IPS DF 4.7 (cell line): ENCODE measurements at regions not wholly inside any gene's neighbourhood (a gene's known extent, or its start where the extent isn't known, plus 50 kb on each side); places are given as distances from the start of the nearest gene placed in this dataset.
"Not testable (repeated sequence)": the region's sequence is repeated elsewhere in the genome, so short reads cannot be mapped to it uniquely, and the experiment has no call there.

Source experiments
- DNase-seq: peaks from one replicate; pipeline ENCODE4 v3.0.0-alpha.2; 2013; ENCODE audit warnings: low spot score; ENCODE audit errors: extremely low read depth

DNA sequence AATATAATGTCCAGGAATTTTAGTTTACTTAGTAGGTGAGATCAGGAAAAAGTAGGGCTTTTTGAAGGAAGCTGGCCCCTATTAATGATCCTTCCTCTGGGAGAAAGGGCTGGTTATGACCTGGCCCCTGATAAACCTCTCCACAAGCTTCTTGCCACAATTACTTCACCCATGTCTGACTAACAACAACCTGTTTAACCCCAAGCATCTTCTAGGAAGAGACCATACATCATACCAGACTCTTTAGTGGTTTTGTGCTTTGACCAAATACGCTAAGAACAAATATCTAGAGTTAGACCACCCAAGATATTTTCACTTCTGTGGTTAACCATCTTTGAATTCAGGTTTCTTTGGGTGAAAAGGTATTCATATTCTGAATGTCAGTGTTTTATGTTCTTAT, 174.0 kb upstream of the SLC27A6 start:
- DNase-seq: no peak

DNA sequence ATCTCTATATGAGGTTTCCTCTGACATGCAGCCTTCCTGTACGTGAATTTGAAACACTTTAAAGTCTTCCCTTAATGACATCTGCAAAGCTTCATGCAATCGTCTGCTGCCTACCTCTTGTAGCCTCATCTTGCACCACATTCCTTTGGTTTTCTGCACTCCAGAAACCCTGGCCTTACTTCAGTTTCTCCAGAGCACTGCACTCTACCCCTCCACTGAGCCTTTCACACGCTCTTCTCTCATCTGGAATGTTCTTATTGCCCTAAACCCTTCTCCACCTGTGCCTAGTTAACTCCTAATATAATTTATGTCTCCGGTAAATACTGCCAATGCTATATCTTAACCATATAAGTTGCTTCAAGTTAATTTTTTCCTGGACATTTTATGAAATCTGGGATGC, 168.8 kb upstream of the SLC27A6 start:
- no peak for DNase-seq

DNA sequence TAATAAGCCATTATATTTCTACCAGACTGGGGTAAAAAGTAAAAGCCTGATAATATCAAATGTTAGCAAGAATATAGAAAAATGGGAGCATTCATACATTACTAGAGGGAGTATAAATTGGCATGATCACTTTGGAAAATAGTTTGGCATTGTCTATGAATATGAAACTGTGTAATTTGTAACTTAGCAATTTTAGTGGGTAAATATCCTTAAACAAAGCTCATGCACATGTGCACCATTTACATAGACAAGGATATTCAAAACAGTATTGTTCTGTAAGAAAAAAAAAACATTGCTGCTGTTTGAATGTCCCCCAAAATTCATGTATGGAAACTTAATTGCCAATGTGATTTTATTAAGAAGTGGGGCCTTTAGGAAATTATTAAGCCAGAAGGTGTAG, 166.4 kb upstream of the SLC27A6 start:
- DNase-seq: no peak

DNA sequence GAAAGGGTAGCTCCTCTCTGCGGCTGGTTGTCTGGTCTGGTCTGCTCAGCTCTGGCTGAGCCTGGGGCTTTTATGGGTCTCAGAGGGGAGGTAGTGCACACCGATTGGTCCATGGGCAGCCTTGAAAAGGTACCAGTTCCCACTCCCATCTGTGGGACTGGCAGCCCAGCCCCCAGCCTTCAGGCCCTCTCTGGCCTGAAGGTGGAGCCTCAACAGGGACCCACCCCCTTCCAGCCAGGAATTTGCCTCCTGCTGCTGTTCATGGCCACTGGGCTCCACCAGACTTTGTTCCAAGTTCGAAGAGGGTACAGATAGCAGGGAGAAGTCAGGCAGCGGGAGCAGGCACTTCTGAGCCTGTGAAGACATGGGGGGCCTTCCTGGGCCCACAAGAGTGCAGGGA, 165.3 kb upstream of the SLC27A6 start:
- DNase-seq: no peak

DNA sequence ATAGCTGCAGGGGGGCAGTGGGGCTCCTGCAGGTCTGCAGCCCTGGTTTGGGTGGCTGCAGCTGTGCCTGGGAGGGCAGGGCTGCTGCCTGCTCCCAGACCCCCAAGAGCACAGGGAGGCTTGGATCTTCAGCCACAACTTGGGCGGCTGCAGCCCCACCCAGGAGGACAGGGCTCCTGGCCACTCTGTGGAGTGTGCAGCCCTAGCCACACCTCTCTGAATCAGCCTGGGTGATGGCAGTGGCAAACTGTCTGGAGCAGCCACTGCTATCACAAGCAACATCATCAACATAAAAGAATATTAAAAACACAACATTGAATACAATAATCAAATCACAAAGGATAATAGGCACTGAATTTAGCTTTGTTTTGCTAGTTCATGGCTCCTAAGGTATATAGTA, 164.9 kb upstream of the SLC27A6 start:
- no peak for DNase-seq

DNA sequence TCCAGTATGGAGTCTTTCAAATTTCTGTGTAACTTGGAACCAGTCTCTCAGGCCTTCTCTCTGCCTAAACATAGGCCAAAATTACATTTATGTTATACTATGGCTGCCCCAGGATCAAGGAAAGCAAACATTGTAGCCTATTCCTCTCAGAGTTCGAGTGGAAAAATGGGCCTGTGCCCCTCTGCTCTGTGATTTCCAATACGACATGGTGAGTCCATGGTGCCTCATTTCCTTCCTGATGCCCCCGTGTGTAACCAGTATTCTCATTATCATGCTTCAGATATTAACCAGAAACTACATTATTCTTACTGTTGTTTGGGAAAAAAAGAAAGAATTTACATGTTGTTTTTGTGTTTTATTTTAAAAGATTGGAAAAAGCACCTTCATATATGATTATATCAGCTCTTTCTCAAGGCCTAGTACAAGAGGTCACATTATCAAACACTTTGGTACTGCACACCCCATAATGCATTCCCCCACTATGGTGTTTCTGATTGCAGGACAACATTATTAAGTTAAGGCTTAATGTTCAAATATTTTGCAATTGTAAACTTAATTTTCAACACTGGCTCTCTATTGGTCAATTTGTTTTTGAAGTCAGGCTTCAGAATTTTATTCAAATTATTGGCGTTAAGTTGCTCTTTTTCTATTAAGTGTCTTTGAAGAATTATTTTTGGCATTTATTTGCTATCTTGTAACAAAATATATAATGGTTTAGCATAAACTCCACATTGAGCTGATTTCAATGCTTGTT, 151.8 kb upstream of the SLC27A6 start:
- DNase-seq: no peak

DNA sequence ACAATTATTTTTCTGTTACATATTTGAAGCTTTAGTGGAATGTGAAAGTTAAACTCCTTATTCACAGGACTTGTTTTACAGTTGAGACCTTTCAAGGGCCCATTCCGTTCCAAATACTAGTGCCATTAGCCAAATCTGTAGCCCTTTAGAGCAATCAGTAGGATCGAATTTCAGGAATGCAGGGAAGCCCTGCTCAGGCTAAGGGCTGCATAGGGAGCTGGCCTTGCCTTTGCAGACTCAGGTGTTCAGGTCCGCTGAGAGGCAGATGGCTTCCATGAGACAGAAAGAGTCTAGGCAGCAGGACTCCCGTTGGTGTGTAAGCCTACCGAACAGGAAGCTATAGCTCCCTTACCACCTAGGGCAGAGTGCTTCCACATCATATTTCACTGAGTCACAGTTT, 150.1 kb upstream of the SLC27A6 start:
- peak; percentile 36 for DNase-seq

DNA sequence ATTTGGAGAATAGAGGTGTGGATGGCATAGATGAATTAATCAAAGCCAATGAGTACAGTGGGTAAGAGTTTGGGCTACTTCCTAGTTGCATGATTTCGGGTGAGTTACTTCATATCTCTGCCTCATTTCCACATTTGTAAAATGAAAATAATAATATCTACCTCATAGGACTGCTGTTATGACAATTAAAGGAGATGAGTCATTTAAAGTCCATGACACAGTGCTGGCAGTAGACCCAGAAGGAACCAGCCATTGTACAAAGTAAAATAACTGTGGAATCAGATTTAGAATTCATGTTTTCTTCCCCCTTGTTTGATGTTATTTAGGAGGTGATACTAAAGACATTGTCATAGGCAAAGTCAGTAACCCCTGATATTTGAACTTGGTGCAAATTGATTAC, 139.5 kb upstream of the SLC27A6 start:
- no peak for DNase-seq

DNA sequence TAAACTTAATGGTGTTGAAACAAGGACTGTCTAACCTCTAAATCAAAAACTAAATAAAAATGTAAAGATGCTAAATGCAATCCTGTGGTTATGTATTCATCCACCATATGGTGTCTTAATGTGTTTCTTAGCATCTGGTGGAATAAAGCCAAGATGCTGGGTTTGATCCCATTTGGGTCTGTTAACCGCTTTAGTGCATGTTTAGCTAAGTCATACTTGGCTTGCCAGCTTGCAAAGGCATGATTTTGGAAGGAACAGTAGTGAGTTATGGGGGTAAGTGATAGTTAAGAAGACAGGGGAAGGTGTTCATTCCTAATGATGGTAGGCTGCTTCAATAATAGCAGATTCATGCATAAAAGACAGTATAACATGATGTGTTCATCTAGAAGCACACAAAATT, 139.0 kb upstream of the SLC27A6 start:
- no peak for DNase-seq

DNA sequence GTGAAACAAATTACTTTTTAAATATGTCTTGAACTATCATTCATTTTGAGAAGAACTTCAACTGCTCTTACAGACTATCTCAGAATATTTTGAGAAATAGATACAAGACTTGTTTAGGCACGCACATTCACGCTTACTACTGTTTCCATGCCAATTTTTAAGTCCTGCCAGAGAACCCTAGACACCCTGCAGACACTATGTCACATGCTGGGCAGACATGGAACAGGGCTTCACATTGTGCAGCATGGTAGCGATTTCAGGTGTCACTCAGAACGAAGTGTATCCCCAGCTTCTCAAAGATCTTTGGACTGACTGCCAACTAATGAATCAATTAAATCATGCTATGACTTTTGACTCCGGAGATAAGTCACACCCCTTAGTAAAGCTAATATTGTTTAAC, 128.7 kb upstream of the SLC27A6 start:
- DNase-seq: no peak

DNA sequence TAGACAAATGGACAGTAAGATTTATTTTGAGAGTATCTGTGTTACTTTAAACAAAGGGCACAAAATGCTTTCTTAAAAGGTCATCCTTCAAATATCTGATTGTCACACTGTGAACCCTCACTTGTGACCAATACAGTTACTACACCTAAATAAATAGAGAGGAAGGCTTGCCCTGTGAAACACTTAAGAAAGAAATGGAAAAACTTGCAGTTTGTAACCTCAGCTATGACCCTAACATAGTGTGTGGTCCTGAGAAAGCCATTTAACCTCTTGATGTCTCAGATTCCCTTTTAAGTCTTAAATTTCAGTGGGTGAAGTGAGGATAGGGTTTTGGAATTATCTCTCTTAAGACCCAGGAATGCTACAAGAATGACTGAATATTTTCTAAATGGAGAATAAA, 126.7 kb upstream of the SLC27A6 start:
- DNase-seq: no peak

DNA sequence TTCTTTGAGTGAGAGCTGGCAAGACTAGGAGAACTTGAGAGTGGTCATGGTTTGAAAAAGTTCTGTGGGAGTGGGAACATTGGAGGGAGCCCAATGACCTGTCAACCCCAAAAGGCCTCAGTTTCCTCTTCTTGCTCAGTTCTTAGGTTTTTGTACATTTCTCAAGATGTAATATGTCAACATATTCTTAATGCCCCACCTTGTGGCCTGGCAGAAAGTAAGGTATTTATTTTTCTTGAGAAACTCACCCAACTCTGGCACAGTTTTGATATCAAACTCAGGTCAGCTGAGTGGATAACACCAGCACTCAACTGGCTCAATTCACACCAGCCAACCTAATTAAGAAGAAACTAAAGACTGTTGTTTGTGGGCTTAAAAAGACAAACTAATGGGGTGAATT, 123.0 kb upstream of the SLC27A6 start:
- DNase-seq: no peak

DNA sequence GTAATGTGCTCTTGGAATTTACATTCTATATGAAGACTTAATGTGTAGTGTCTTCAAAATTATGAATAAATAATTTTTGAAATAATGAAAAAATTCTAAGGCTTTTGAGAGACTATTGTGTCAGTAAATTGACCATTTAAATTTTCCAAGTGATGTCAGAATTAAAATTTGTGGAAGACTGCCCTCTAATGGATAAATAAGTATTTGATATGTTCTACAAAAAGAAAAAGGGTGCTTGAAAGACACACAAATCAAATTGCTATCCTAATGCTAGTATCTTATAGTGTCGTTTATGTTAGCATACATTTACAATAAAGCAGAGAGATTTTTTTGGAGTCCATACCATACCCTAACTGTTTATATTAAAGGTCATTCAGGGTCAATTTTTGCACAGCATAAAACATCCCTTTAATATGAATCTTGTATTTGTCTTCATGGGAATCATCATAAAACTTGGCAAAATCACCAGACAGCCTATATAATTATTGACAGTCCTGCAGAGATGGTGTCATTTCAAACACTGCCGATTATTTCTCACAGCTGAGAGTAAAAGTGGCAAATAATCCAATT, 120.8 kb upstream of the SLC27A6 start:
- DNase-seq: no peak

DNA sequence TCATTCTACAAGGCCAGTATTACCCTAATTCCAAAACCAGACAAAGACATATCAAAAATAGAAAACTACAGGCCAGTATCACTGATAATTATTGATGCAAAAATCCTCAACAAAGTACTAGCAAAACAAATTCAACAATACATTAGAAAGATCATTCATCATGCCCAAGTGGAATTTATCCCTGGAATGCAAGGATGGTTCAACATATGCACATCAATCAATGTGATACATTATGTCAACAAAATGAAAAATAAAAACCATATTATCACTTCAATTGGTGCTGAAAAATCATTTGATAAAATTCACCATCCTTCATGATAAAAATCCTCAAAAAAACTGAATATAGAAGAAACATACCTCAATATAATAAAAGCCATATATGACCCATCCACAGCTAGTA, 115.2 kb upstream of the SLC27A6 start:
- no peak for DNase-seq

DNA sequence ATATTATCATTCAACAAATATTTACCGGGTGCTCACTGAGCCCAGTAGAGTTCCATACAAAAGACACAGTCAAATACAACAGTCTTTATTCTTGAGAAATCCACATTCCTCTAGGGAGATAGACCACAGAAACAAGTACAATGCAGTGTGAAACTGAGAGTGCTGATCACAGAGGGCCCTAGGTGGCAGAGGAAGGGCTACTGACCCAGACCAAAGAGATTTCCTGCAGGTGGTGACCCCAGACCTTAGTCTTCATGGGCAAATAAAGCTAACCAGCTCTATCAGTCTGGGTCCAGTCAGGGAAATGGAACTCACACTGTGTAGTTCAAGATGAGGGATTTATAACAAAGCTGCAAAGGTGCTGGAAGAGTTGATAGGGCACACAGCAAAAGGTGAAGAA, 110.4 kb upstream of the SLC27A6 start:
- DNase-seq: no peak

DNA sequence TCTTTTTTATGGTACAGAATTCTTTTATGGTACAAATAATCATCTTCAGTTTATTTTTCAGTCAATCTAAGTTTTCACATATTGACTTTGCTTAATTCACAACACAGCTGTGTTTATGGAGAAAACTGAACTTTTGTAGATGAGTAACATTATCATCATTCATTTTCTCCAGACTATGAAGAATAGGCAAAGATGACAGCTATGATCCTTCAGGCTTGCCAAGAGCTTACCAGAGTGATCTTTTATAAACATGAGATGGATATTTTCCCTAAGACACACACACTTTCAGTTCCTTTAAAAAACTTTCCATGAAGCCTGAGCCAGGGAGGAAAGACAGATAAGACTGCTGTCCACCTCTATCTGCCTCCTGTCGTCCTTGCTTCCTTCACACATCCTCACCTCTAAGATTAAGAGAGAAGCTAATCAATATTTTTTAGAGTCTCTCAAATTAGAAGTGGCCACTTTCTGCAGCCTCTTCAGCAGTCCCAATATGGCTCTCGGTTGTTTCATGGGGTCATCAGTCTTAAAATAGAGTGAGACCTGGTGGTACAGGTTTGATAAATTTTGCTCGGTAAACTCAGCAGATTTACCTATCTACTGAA, 108.1 kb upstream of the SLC27A6 start:
- DNase-seq: no peak

DNA sequence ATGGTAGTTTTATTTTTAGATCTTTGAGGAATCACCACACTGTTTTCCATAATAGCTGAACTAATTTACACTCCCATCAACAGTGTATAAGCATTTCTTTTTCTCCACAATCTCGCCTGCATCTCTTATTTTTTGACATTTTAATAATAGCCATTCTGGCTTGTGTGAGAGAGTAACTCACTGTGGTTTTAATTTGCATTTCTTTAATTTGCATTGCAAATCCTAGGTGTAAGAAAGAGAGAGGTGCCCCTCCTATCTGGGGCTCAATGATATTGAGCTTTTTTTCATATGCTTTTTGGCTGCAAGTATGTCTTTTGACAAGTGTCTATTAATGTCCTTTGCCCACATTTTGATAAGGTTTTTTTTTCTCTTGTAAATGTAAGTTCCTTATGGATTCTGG, 106.3 kb upstream of the SLC27A6 start:
- no peak for DNase-seq

DNA sequence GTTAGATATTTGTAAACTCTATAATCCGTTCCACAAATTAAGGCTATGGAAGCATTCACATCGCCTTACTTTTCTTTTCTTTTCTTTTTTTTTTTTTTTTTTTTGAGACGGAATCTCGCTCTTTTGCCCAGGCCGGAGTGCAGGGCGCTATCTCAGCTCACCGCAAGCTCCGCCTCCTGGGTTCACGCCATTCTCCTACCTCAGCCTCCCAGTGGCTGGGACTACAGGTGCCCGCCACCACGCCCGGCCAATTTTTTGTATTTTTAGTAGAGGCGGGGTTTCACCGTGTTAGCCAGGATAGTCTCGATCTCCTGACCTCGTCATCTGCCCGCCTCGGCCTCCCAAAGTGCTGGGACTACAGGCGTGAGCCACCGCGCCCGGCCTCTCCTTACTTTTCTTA, 104.1 kb upstream of the SLC27A6 start:
- DNase-seq: not testable (repeated sequence)

DNA sequence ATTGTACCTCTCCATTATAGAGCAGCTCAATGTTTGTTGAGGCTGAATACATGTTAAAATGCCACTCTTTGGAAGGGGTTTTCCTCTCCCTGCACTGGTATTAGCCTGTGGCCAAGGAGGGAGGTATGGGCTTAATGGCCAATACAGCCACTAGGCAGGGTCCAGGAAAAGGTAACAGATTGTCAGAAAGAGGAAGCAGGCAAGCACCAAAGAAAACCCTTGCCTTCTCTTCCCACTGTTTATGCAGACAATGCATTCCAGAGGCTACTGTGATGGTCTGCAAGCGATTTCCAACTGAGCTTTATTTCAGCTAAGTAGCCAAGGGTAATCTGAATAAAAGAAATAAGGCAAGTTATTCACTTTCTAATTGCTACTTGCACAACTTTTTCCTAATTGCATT, 95.3 kb upstream of the SLC27A6 start:
- DNase-seq: peak; percentile 3

DNA sequence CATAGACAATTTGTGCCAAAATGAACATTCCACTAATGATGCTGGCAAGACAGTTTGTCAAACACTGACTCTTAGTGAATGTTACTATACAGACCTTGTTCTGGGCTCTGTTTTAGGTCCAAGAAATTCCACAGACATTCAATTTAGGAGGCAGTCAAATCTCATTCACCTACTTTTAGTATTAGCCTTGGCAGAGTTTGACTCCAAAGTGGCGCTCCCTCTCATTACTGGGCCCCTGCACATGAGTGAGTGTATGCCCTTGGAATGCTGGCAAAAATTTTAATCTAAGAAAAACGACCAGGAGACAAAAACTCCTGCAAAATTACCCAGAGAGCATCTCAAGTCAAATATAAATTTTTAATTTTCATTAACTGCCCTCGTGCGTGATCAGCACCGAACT, 94.9 kb upstream of the SLC27A6 start:
- DNase-seq: no peak

DNA sequence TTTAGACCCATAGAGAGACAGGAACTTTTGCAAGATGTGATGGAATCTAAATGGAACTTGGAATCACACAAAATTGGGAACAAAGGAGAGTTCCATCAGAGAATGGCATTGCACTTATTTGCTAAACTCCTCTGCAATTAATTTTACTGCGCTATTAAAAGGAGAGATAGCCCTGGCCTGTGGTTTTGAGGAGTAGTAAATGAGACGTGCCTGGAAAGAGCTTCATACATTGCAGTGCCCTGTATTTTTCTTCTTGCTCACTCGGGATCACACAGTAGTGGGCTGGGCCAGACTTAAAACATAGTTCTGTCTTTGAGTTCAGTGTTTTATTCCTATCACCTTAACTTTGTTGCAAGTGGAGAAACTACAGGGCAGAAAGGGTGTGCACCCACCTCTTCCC, 94.4 kb upstream of the SLC27A6 start:
- DNase-seq: no peak

DNA sequence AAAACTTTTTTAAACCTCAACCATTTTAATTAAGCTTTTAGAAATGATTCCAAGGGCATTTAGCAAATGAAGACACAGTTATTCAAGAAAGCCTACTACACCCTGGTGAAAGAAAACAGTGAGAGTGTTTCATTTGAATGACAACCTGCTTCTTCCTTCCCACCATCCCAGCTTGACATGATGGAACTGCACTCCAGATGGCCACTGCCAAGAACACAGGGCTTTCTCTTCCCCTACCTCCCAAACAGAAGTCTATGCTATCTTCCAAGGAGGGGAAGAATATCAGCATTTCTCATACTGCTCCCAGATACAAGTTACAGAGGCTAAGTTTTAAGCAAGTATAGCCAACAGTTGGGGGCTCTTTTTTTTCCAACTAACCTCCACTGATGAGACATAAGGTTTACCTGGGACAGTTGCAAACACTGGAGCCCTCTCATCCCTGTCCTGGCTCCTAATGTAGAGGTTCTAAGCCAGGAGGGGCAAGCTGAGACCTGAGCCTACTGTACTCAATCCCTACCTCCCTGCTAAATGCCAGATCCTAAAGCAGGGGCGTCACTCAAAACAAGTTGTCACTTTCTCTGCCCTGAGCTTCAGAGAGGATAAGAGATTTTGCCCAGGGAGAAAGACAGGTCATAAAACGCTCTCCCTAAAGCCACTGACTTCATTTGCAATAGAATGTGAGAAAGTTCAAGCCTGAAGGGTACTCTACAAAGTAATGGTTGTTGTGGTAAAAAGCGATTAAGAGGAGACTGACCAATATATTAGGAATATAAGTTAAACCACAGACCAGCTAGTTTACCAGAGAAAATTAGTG, 88.5 kb upstream of the SLC27A6 start:
- DNase-seq: no peak
